ENCODE measurements at regions not wholly inside any gene's neighbourhood (a gene's known extent, or its start where the extent isn't known, plus 50 kb on each side); places are given as distances from the start of the nearest gene placed in this dataset.

DNA sequence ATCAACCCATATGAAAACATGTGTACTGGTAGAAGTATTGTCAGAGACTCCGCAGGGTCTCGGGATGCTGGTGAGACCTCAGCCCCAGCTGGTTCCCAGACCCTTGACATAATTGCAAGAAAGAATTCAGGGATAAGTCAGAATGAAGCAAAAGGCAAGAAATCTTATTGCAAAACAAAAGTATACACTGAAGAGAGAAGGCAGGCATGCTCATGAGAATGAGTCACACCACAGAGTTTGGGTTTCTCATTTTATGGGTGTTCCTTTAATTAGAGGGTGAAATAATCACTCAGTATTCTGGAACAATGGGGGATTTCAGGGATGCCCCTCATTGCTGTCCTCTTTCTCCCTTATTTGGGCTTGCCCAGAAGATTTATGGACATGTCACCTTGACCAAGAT lies 1423.8 kb upstream of the MIR17HG start:
- Histone ChIP-seq H3K27me3 (ENCODE audit: insufficient read depth, low read length) (no peaks in the 10 kb centered on the region), H3K4ac (ENCODE audit: low read depth, low read length) (no peak overlapping the region), H3K36me3 (ENCODE audit: control insufficient read depth in 1 of 2, insufficient read depth in 2 of 2, low read length in 2 of 2) (no peaks in the 10 kb centered on the region), H4K91ac (ENCODE audit: low read depth, low read length) (no peak overlapping the region), H2AK5ac (ENCODE audit: low read length) (no peak overlapping the region), H3K27ac (ENCODE audit: low read depth, low read length) (no peak overlapping the region), H2BK12ac (ENCODE audit: low read length) (no peak overlapping the region), H3K79me1 (ENCODE audit: low read length) (no peaks in the 10 kb centered on the region), H3K79me2 (ENCODE audit: control insufficient read depth, insufficient read depth, low read length, poor library complexity) (no peaks in the 10 kb centered on the region), H2BK5ac (ENCODE audit: low read depth, low read length, poor library complexity) (no peak overlapping the region), H4K8ac (ENCODE audit: low read depth, low read length) (no peak overlapping the region), H3K4me1 (ENCODE audit: control insufficient read depth in 1 of 2, insufficient read depth in 2 of 2, low read length in 2 of 2) (no peaks in the 10 kb centered on the region), H3K4me3 (ENCODE audit: low read depth, low read length) (no peak overlapping the region), H4K12ac (ENCODE audit: low read depth, low read length) (no peak overlapping the region), H3K9me3 (ENCODE audit: insufficient read depth, low read depth, low read length) (no peaks in the 10 kb centered on the region), H3K9ac (ENCODE audit: low read length) (no peak overlapping the region), H3K18ac (ENCODE audit: low read length) (no peak overlapping the region), H2AFZ (ENCODE audit: insufficient read depth, low read length, poor library complexity) (no peak overlapping the region), H3K4me2 (ENCODE audit: low read length) (no peak overlapping the region), H2BK120ac (ENCODE audit: insufficient read depth, low read length, poor library complexity) (no peak overlapping the region), H3K23ac (ENCODE audit: low read length) (no peak overlapping the region), H3K14ac (ENCODE audit: low read length) (no peak overlapping the region)
- no peak for DNase-seq
- no CpG with 5 or more reads among the region's 2 CpGs for WGBS (ENCODE audit: extremely low coverage, insufficient coverage, insufficient read length)

- Histone ChIP-seq H3K27me3 (ENCODE audit: insufficient read depth, low read length) (no peaks in the 10 kb centered on the region), H3K36me3 (ENCODE audit: control insufficient read depth in 1 of 2, insufficient read depth in 2 of 2, low read length in 2 of 2) (no peaks in the 10 kb centered on the region), H3K23ac (ENCODE audit: low read length) (no peak overlapping the region), H3K18ac (ENCODE audit: low read length) (no peak overlapping the region), H3K79me2 (ENCODE audit: control insufficient read depth, insufficient read depth, low read length, poor library complexity) (no peaks in the 10 kb centered on the region), H2BK5ac (ENCODE audit: low read depth, low read length, poor library complexity) (no peak overlapping the region), H3K27ac (ENCODE audit: low read depth, low read length) (no peak overlapping the region), H4K12ac (ENCODE audit: low read depth, low read length) (no peak overlapping the region), H2BK120ac (ENCODE audit: insufficient read depth, low read length, poor library complexity) (no peak overlapping the region), H2BK12ac (ENCODE audit: low read length) (no peak overlapping the region), H3K14ac (ENCODE audit: low read length) (no peak overlapping the region), H4K8ac (ENCODE audit: low read depth, low read length) (no peak overlapping the region), H3K79me1 (ENCODE audit: low read length) (no peaks in the 10 kb centered on the region), H2AK5ac (ENCODE audit: low read length) (no peak overlapping the region), H2AFZ (ENCODE audit: insufficient read depth, low read length, poor library complexity) (no peak overlapping the region), H3K9ac (ENCODE audit: low read length) (no peak overlapping the region), H3K4ac (ENCODE audit: low read depth, low read length) (no peak overlapping the region), H3K4me2 (ENCODE audit: low read length) (no peak overlapping the region), H4K91ac (ENCODE audit: low read depth, low read length) (no peak overlapping the region), H3K4me1 (ENCODE audit: control insufficient read depth in 1 of 2, insufficient read depth in 2 of 2, low read length in 2 of 2) (no peaks in the 10 kb centered on the region), H3K9me3 (ENCODE audit: insufficient read depth, low read depth, low read length) (no peaks in the 10 kb centered on the region), H3K4me3 (ENCODE audit: low read depth, low read length) (no peak overlapping the region)
- no peak for DNase-seq
- WGBS (ENCODE audit: extremely low coverage, insufficient coverage, insufficient read length), result no CpG with 5 or more reads among the region's 2 CpGs
Measured at GRCh38 chr13:89925107-89925506, 1422.4 kb upstream of the MIR17HG start.

GRCh38 chr13:89930861-89931260 lies 1416.6 kb upstream of the MIR17HG start:
- no peak overlapping the region for H3K27ac ChIP-seq (ENCODE audit: low read depth, low read length)
- no peak overlapping the region for H3K23ac ChIP-seq (ENCODE audit: low read length)
- no peak overlapping the region for H3K4ac ChIP-seq (ENCODE audit: low read depth, low read length)
- H2AFZ ChIP-seq (ENCODE audit: insufficient read depth, low read length, poor library complexity), result no peak overlapping the region
- no peak overlapping the region for H3K4me2 ChIP-seq (ENCODE audit: low read length)
- whole genome bisulfite sequencing (ENCODE audit: extremely low coverage, insufficient coverage, insufficient read length), result no CpG with 5 or more reads among the region's 2 CpGs
- no peak overlapping the region for H4K8ac ChIP-seq (ENCODE audit: low read depth, low read length)
- H3K79me1 ChIP-seq (ENCODE audit: low read length), result no peaks in the 10 kb centered on the region
- DNase-seq, result no peak
- H3K79me2 ChIP-seq (ENCODE audit: control insufficient read depth, insufficient read depth, low read length, poor library complexity), result no peaks in the 10 kb centered on the region
- H3K9me3 ChIP-seq (ENCODE audit: insufficient read depth, low read depth, low read length), result no peaks in the 10 kb centered on the region
- H3K18ac ChIP-seq (ENCODE audit: low read length), result no peak overlapping the region
- no peak overlapping the region for H2BK120ac ChIP-seq (ENCODE audit: insufficient read depth, low read length, poor library complexity)
- H3K4me3 ChIP-seq (ENCODE audit: low read depth, low read length), result peak overlapping the region; percentile 15
- H4K12ac ChIP-seq (ENCODE audit: low read depth, low read length), result no peak overlapping the region
- H3K9ac ChIP-seq (ENCODE audit: low read length), result no peak overlapping the region
- H4K91ac ChIP-seq (ENCODE audit: low read depth, low read length), result no peak overlapping the region
- no peaks in the 10 kb centered on the region for H3K27me3 ChIP-seq (ENCODE audit: insufficient read depth, low read length)
- no peaks in the 10 kb centered on the region for H3K4me1 ChIP-seq (ENCODE audit: control insufficient read depth in 1 of 2, insufficient read depth in 2 of 2, low read length in 2 of 2)
- no peak overlapping the region for H3K14ac ChIP-seq (ENCODE audit: low read length)
- H2BK12ac ChIP-seq (ENCODE audit: low read length), result no peak overlapping the region
- H2BK5ac ChIP-seq (ENCODE audit: low read depth, low read length, poor library complexity), result no peak overlapping the region
- no peak overlapping the region for H2AK5ac ChIP-seq (ENCODE audit: low read length)
- H3K36me3 ChIP-seq (ENCODE audit: control insufficient read depth in 1 of 2, insufficient read depth in 2 of 2, low read length in 2 of 2), result no peaks in the 10 kb centered on the region

- no peak overlapping the region for H3K27ac ChIP-seq (ENCODE audit: low read depth, low read length)
- no peaks in the 10 kb centered on the region for H3K9me3 ChIP-seq (ENCODE audit: insufficient read depth, low read depth, low read length)
- no peak overlapping the region for H3K9ac ChIP-seq (ENCODE audit: low read length)
- no peak overlapping the region for H3K23ac ChIP-seq (ENCODE audit: low read length)
- H2AFZ ChIP-seq (ENCODE audit: insufficient read depth, low read length, poor library complexity), result no peak overlapping the region
- H3K4me3 ChIP-seq (ENCODE audit: low read depth, low read length), result no peak overlapping the region
- no peaks in the 10 kb centered on the region for H3K79me2 ChIP-seq (ENCODE audit: control insufficient read depth, insufficient read depth, low read length, poor library complexity)
- no peak overlapping the region for H4K12ac ChIP-seq (ENCODE audit: low read depth, low read length)
- no peak overlapping the region for H3K18ac ChIP-seq (ENCODE audit: low read length)
- no peaks in the 10 kb centered on the region for H3K36me3 ChIP-seq (ENCODE audit: control insufficient read depth in 1 of 2, insufficient read depth in 2 of 2, low read length in 2 of 2)
- H2BK5ac ChIP-seq (ENCODE audit: low read depth, low read length, poor library complexity), result no peak overlapping the region
- no peaks in the 10 kb centered on the region for H3K4me1 ChIP-seq (ENCODE audit: control insufficient read depth in 1 of 2, insufficient read depth in 2 of 2, low read length in 2 of 2)
- no peak overlapping the region for H3K14ac ChIP-seq (ENCODE audit: low read length)
- no peaks in the 10 kb centered on the region for H3K79me1 ChIP-seq (ENCODE audit: low read length)
- no peak overlapping the region for H2BK120ac ChIP-seq (ENCODE audit: insufficient read depth, low read length, poor library complexity)
- no peak overlapping the region for H2BK12ac ChIP-seq (ENCODE audit: low read length)
- no peak overlapping the region for H3K4me2 ChIP-seq (ENCODE audit: low read length)
- no peaks in the 10 kb centered on the region for H3K27me3 ChIP-seq (ENCODE audit: insufficient read depth, low read length)
- no peak overlapping the region for H4K91ac ChIP-seq (ENCODE audit: low read depth, low read length)
- no peak overlapping the region for H2AK5ac ChIP-seq (ENCODE audit: low read length)
- H4K8ac ChIP-seq (ENCODE audit: low read depth, low read length), result no peak overlapping the region
- H3K4ac ChIP-seq (ENCODE audit: low read depth, low read length), result no peak overlapping the region
- WGBS (ENCODE audit: extremely low coverage, insufficient coverage, insufficient read length), result no CpG with 5 or more reads among the region's 8 CpGs
- DNase-seq, result no peak
Measured at GRCh38 chr13:89932902-89933301, 1414.6 kb upstream of the MIR17HG start.

Measured in trophoblast cell (in vitro differentiated cells and primary cell).